ENCODE measurements at regions not wholly inside any gene's neighbourhood (a gene's known extent, or its start where the extent isn't known, plus 50 kb on each side); places are given as distances from the start of the nearest gene placed in this dataset.

DNA sequence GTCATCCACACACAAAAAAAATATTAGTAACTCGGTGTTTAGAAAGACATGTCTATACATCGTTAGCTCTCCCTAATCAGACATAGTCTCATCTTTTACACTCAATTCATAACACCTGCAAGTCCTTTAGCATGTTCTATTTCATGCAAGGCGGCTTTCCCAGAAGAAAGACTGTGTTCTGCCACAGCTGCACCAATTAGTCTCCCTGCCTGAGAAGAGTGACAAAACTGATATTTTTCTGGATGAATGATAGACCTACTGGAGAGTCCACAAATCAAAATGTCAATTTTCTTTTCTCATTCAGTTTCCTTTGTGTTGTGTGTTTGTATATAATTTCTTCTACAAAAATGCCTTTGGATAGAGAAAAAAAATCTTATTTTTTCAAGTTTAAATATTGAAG, 435.8 kb upstream of the EPHA3 start:
- H3K4me1 ChIP-seq, result no peaks in the 10 kb centered on the region
- H3K36me3 ChIP-seq, result no peaks in the 10 kb centered on the region
- intact Hi-C loops (cut with DNase I), result no loop called here
- no peak overlapping the region for H3K4me3 ChIP-seq
- DNase-seq, result no peak
- H3K9ac ChIP-seq (ENCODE audit: low read depth in 2 of 2, low read length in 2 of 2), result no peak overlapping the region
- TF ChIP-seq, protein P1, sequence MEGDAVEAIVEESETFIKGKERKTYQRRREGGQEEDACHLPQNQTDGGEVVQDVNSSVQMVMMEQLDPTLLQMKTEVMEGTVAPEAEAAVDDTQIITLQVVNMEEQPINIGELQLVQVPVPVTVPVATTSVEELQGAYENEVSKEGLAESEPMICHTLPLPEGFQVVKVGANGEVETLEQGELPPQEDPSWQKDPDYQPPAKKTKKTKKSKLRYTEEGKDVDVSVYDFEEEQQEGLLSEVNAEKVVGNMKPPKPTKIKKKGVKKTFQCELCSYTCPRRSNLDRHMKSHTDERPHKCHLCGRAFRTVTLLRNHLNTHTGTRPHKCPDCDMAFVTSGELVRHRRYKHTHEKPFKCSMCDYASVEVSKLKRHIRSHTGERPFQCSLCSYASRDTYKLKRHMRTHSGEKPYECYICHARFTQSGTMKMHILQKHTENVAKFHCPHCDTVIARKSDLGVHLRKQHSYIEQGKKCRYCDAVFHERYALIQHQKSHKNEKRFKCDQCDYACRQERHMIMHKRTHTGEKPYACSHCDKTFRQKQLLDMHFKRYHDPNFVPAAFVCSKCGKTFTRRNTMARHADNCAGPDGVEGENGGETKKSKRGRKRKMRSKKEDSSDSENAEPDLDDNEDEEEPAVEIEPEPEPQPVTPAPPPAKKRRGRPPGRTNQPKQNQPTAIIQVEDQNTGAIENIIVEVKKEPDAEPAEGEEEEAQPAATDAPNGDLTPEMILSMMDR (IDR thresholded peaks at IDR 0.05), result no peak
- no peak overlapping the region for H3K27ac ChIP-seq
- no peaks in the 10 kb centered on the region for H3K27me3 ChIP-seq
- H3K9me3 ChIP-seq, result no peaks in the 10 kb centered on the region

DNA sequence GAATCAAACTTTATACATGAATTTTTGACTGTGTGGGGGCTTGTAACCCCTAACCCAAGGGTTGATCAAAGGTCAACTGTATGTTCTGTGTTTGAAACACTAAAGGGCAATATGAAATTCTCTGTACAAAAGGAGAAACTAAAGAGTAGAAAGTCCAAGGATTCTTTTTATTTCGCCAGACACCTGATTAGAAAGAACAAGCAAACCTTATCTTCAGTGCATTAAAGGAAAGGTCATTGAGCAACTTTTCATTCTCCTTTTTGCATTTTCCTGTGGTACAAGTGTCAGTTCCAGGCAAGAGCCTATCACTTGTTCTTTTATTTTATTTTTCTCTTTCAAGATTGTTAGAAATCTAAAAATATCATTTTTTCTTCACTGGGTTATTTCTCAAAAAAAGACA, 430.1 kb upstream of the EPHA3 start:
- H3K4me3 ChIP-seq, result no peak overlapping the region
- H3K27ac ChIP-seq, result no peak overlapping the region
- H3K36me3 ChIP-seq, result no peaks in the 10 kb centered on the region
- H3K4me1 ChIP-seq, result no peaks in the 10 kb centered on the region
- TF ChIP-seq, protein P1 (IDR thresholded peaks at IDR 0.05), result no peak
- intact Hi-C loops (cut with DNase I), result no loop called here
- no peak overlapping the region for H3K9ac ChIP-seq (ENCODE audit: low read depth in 2 of 2, low read length in 2 of 2)
- DNase-seq, result no peak
- no peaks in the 10 kb centered on the region for H3K27me3 ChIP-seq
- H3K9me3 ChIP-seq, result no peaks in the 10 kb centered on the region

DNA sequence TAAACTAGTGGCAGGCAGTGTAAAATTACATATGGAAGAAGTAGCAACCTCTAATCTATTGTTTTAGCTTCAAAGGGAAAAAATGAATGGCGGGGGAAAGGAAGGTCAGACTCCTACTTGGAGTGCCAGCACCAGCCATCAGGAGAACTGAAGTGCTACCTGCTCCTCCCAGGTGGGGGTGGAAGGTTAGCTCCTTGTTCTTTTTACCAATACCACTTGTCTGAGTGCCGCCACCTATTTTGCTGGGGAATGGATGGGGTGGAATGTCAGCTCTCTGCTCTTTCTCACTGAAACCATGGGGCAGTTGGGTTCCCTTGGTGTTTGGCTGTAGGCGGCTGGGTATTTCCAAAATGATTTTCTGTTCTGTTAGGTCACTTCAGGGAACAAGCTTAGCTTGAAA, 428.7 kb upstream of the EPHA3 start:
- H3K36me3 ChIP-seq, result no peaks in the 10 kb centered on the region
- H3K4me1 ChIP-seq, result no peaks in the 10 kb centered on the region
- no peak overlapping the region for H3K9ac ChIP-seq (ENCODE audit: low read depth in 2 of 2, low read length in 2 of 2)
- H3K27me3 ChIP-seq, result no peaks in the 10 kb centered on the region
- H3K27ac ChIP-seq, result no peak overlapping the region
- H3K4me3 ChIP-seq, result no peak overlapping the region
- no peaks in the 10 kb centered on the region for H3K9me3 ChIP-seq
- no peak for DNase-seq
- TF ChIP-seq, protein P1 (IDR thresholded peaks at IDR 0.05), result no peak
- intact Hi-C loops (cut with DNase I), result no loop called here

DNA sequence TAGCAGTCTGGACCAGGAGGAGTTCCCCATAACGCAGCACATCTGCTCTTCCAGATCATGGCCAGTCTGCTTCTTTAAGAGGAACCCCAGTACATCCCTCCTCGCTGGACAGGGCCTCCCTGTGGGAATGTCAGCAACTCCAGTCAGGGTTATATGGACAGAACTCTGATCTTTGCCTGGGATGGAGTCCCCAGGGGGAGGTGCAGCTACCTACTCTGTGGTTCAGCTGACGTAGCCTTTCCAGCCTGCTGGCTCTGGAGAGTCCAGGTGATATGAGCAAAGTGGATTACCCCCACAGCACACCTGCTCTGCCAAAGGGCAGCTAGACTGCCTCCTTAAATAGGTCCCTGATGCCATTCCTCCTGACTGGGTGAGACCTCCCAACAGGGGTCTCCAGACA, 417.1 kb upstream of the EPHA3 start:
- H3K9me3 ChIP-seq, result no peaks in the 10 kb centered on the region
- no peak for DNase-seq
- H3K36me3 ChIP-seq, result no peaks in the 10 kb centered on the region
- no peak overlapping the region for H3K9ac ChIP-seq (ENCODE audit: low read depth in 2 of 2, low read length in 2 of 2)
- TF ChIP-seq, protein P1 (IDR thresholded peaks at IDR 0.05), result no peak
- H3K27me3 ChIP-seq, result no peaks in the 10 kb centered on the region
- intact Hi-C loops (cut with DNase I), result no loop called here
- no peaks in the 10 kb centered on the region for H3K4me1 ChIP-seq
- no peak overlapping the region for H3K27ac ChIP-seq
- no peak overlapping the region for H3K4me3 ChIP-seq

DNA sequence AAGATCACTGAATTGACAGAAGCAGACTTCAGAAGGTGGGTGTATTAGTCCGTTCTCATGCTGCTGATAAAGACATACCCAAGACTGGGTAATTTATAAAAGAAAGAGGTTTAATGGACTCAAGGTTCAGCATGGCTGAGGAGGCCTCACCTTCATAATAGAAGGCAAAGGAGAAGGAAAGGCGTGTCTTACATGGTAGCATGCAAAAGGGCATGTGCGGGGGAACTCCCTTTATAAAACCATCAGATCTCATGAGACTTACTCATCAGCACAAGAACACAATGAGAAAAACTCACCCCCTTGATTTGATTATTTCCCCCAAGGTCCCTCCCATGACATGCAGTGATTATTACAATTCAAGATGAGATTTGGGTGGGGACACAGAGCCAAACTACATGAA, 416.3 kb upstream of the EPHA3 start:
- DNase-seq, result no peak
- no peaks in the 10 kb centered on the region for H3K36me3 ChIP-seq
- no peaks in the 10 kb centered on the region for H3K27me3 ChIP-seq
- H3K9ac ChIP-seq (ENCODE audit: low read depth in 2 of 2, low read length in 2 of 2), result no peak overlapping the region
- H3K4me1 ChIP-seq, result no peaks in the 10 kb centered on the region
- no peak overlapping the region for H3K27ac ChIP-seq
- H3K9me3 ChIP-seq, result no peaks in the 10 kb centered on the region
- TF ChIP-seq, protein P1 (IDR thresholded peaks at IDR 0.05), result no peak
- H3K4me3 ChIP-seq, result no peak overlapping the region
- intact Hi-C loops (cut with DNase I), result no loop called here
